ENCODE measurements at regions not wholly inside any gene's neighbourhood (a gene's known extent, or its start where the extent isn't known, plus 50 kb on each side); places are given as distances from the start of the nearest gene placed in this dataset.

- Histone ChIP-seq H2AK5ac (ENCODE audit: insufficient read length, low read length) (no peak overlapping the region), H2AFZ (ENCODE audit: low read length) (no peak overlapping the region), H3K79me2 (ENCODE audit: insufficient read depth, low read length) (no peaks in the 10 kb centered on the region), H4K8ac (replicated peaks; ENCODE audit: insufficient read length, low read depth, low read length) (no peak overlapping the region), H3K9me3 (ENCODE audit: control insufficient read depth, low read depth, low read length) (no peaks in the 10 kb centered on the region), H3K23me2 (ENCODE audit: insufficient read length, low read depth, low read length, poor library complexity, severe bottlenecking) (no peaks in the 10 kb centered on the region), H3K14ac (ENCODE audit: insufficient read depth, low read length) (no peak overlapping the region), H3K23ac (ENCODE audit: insufficient read length, low read depth, low read length) (no peak overlapping the region), H3K27ac (ENCODE audit: insufficient read length, low read depth, low read length) (peak overlapping the region; percentile 21), H3K56ac (ENCODE audit: insufficient read length, low read depth, low read length) (no peak overlapping the region), H3K4me1 (ENCODE audit: insufficient read depth, low read length) (peaks cover 8% of the 10 kb centered on the region; the same call in 1 of the 2 replicates), H4K91ac (ENCODE audit: insufficient read length, low read depth, low read length) (no peak overlapping the region), H3K18ac (ENCODE audit: insufficient read length, low read depth, low read length) (no peak overlapping the region), H3K9ac (ENCODE audit: extremely low read depth, insufficient read length, low read length) (no peak overlapping the region), H2BK15ac (ENCODE audit: low read depth, low read length) (no peak overlapping the region), H4K5ac (ENCODE audit: insufficient read length, low read depth, low read length) (no peak overlapping the region), H3K27me3 (ENCODE audit: insufficient read depth, low read length) (no peaks in the 10 kb centered on the region), H2BK5ac (ENCODE audit: insufficient read length, low read length) (no peak overlapping the region), H2BK12ac (ENCODE audit: insufficient read length, low read depth, low read length) (no peak overlapping the region), H4K20me1 (ENCODE audit: control insufficient read depth, insufficient read depth, insufficient read length) (no peaks in the 10 kb centered on the region), H2BK20ac (ENCODE audit: low read depth, low read length, poor library complexity, severe bottlenecking) (no peak overlapping the region), H3K4ac (ENCODE audit: low read depth, low read length) (no peak overlapping the region), H3T11ph (ENCODE audit: low read length) (no peak overlapping the region), H3K79me1 (ENCODE audit: insufficient read depth, low read depth, low read length, poor library complexity, severe bottlenecking) (no peaks in the 10 kb centered on the region), H3K4me2 (ENCODE audit: insufficient read depth, insufficient read length, low read length) (peak overlapping the region; percentile 31), H2BK120ac (ENCODE audit: low read depth, low read length, poor library complexity, severe bottlenecking) (no peak overlapping the region)
- WGBS (ENCODE audit: extremely low coverage, insufficient read length, low lambda C conversion rate) = no CpG with 5 or more reads among the region's 12 CpGs
- H3K27ac Mint-ChIP-seq = peak overlapping the region; percentile 34 to 96 (median 92); a peak in 6 of 7 replicates
- no peak for TF ChIP-seq CTCF (conservative IDR thresholded peaks at IDR 0.05)
- H3K27me3 Mint-ChIP-seq (ENCODE audit: low read depth) = no peaks in the 10 kb centered on the region; the same call in 1 of the 2 replicates
- H3K4me3 Mint-ChIP-seq = peak overlapping the region in 1 of 2 experiments; percentile 1; a peak in 1 of 5 replicates
- H3K36me3 Mint-ChIP-seq (ENCODE audit: insufficient read depth in 1 of 3, low read depth in 3 of 3) = peaks cover 12 to 26% (median 14%) of the 10 kb centered on the region in 3 experiments
- H3K4me1 Mint-ChIP-seq = peaks cover 57 to 60% of the 10 kb centered on the region in 2 experiments
- DNase-seq = peak; percentile 38
- peaks cover 18 to 25% of the 10 kb centered on the region in 2 experiments for H3K9me3 Mint-ChIP-seq
Measured at GRCh38 chr2:234632527-234633391, 135.9 kb upstream of the ARL4C start.
